KG1 (cell line): ENCODE measurements at regions not wholly inside any gene's neighbourhood (a gene's known extent, or its start where the extent isn't known, plus 50 kb on each side); places are given as distances from the start of the nearest gene placed in this dataset.
"Not testable (repeated sequence)": the region's sequence is repeated elsewhere in the genome, so short reads cannot be mapped to it uniquely, and the experiment has no call there.

ENCODE experiments used
- DNase-seq: peaks from one replicate; lab custom pipeline; 2025; lab: John Stamatoyannopoulos, UW

- DNase-seq: not testable (repeated sequence)
Observed at GRCh38 chr5:10016559-10016958, 233.1 kb downstream of the ATPSCKMT start.

GRCh38 chr5:10015681-10016080, 234.0 kb downstream of the ATPSCKMT start:
- not testable (repeated sequence) for DNase-seq

- no peak for DNase-seq
Observed at GRCh38 chr5:10009802-10010201, 239.9 kb downstream of the ATPSCKMT start.

GRCh38 chr5:9987101-9987500, 262.6 kb downstream of the ATPSCKMT start:
- DNase-seq: no peak

GRCh38 chr5:9977070-9977469, 272.6 kb downstream of the ATPSCKMT start:
- no peak for DNase-seq

- no peak for DNase-seq
Observed at GRCh38 chr5:9976621-9977020, 273.1 kb downstream of the ATPSCKMT start.

GRCh38 chr5:9972059-9972458, 277.6 kb downstream of the ATPSCKMT start:
- DNase-seq: no peak

- no peak for DNase-seq
Observed at GRCh38 chr5:9971301-9971700, 278.4 kb downstream of the ATPSCKMT start.

- DNase-seq: no peak
Observed at GRCh38 chr5:9958914-9959313, 290.8 kb downstream of the ATPSCKMT start.

GRCh38 chr5:9957214-9957613, 292.5 kb downstream of the ATPSCKMT start:
- DNase-seq: no peak

- DNase-seq: no peak
Observed at GRCh38 chr5:9956725-9957124, 293.0 kb downstream of the ATPSCKMT start.

- no peak for DNase-seq
Observed at GRCh38 chr5:9955586-9955985, 294.1 kb downstream of the ATPSCKMT start.

- no peak for DNase-seq
Observed at GRCh38 chr5:9954869-9955268, 294.8 kb downstream of the ATPSCKMT start.

- no peak for DNase-seq
Observed at GRCh38 chr5:9953691-9954090, 296.0 kb downstream of the ATPSCKMT start.

- no peak for DNase-seq
Observed at GRCh38 chr5:9951865-9952516, 297.7 kb downstream of the ATPSCKMT start.

- DNase-seq: no peak
Observed at GRCh38 chr5:9947944-9948343, 301.7 kb downstream of the ATPSCKMT start.

- no peak for DNase-seq
Observed at GRCh38 chr5:9947225-9947714, 302.4 kb downstream of the ATPSCKMT start.

GRCh38 chr5:9932770-9933169, 302.6 kb upstream of the TAS2R1 start:
- no peak for DNase-seq

GRCh38 chr5:9930156-9930555, 300.0 kb upstream of the TAS2R1 start:
- DNase-seq: no peak

GRCh38 chr5:9928326-9928725, 298.2 kb upstream of the TAS2R1 start:
- DNase-seq: no peak

GRCh38 chr5:9927521-9927997, 297.4 kb upstream of the TAS2R1 start:
- no peak for DNase-seq

- no peak for DNase-seq
Observed at GRCh38 chr5:9927106-9927505, 297.0 kb upstream of the TAS2R1 start.

GRCh38 chr5:9924614-9925013, 294.5 kb upstream of the TAS2R1 start:
- DNase-seq: no peak

GRCh38 chr5:9922719-9923118, 292.6 kb upstream of the TAS2R1 start:
- no peak for DNase-seq
